Stimulated activated naive CD4-positive, alpha-beta T cell (primary cell): ENCODE measurements at regions not wholly inside any gene's neighbourhood (a gene's known extent, or its start where the extent isn't known, plus 50 kb on each side); places are given as distances from the start of the nearest gene placed in this dataset.

ENCODE experiments used
- DNase-seq, 6 experiments: peaks; one replicate each; lab custom pipeline; 2025; lab: John Stamatoyannopoulos, UW

DNA sequence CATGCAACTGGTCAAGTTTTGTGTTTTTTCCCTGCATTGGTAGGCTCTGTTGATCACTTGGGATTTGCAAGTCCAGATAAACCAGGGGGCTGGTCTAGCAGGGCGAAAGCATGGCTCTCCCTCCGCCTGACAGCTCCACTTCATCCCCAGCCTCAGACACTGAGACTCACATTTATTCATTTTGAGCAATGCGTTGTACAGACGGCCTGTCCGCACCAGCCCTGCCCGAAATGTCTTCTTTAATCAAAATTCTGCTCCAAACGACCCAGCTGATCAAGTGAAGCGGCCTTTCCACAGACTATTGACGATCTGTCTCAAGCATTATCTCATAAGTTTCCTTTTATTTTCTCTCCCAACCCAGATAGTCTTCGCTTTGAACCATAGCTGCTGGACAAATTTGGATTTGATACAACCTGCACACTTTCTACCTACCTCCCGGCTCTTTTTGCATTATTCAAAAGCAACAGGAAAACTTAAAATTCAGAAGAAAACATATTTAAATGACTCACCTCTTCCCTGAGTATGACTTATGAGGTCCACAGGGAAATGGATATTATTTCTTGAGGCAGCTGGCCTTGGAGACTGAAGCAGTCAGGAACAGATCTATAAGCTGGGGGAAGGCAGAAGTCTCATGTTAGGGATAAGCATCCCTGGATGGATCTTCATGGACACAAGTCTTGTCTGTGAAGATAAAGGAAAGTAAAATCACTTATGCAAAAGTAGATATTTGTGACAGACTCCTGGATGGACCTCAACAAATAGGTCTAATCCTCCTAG is 498.9 kb upstream of the MGMT start:
- no peak for DNase-seq

DNA sequence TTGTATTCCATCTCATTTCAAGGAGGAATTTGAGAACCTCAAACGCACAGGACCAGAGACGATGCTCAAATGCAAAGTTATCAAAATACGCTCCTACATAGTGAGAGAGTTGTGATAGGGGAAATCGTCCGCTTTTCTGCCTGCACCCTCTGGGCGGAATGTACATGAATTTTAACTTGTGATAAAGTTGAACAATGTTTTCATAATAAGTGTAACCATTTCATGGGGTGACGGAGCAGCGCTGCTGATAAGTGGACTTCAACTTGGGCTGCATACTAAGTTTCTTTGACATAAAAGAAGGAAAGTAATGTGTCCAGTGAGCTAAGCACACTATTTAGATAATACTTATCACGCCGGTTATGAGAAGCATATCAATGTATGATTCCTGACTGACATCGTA is 497.5 kb upstream of the MGMT start:
- DNase-seq = no peak

DNA sequence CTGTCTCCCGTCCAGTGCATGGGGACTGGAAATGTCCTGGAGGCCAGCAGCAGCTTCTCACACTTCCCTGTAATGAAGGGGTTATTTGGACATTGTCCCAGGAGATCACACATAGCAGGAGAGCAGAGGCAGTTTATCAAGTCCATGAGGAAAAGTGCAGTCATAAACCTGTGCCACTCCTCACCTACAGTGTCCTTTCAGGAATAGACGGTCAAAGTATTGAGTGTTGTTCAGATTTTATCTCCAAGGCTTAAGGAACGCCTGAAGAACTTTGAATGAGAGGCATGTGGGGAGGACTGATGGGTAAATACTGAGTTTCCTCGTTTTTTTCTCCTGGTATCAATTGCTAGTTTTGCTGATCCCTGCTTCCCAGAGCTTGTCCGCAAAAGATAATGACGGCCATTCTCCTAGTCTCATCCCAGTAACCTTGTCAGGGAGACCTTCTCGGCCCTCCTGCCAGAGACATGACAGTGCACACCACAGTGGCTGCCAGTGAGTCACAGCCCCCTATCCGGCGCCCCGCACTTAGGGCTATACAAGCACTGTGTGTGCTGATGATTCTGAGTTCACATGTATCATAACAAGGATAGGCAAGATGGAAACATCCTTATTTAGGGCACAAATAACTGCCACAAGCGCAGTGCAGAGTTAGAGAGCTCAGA is 495.5 kb upstream of the MGMT start:
- DNase-seq = no peak

DNA sequence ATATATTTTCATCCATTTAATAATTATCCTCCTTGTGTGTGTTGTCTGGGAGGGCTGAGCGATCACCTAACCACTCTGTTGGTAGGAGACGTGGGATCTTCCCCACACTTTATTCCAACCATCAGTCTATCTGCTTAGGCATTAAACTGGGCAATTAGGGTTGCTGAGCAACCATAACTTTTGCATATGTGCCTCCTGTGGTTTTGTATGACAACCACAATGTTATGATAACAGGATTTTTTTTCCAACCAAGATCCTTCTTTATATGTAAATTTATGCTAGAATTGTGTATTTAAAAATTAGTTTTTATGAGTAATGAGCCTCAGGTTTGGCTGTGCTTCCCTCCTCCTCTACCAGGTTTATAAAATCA is 495.0 kb upstream of the MGMT start:
- no peak for DNase-seq

DNA sequence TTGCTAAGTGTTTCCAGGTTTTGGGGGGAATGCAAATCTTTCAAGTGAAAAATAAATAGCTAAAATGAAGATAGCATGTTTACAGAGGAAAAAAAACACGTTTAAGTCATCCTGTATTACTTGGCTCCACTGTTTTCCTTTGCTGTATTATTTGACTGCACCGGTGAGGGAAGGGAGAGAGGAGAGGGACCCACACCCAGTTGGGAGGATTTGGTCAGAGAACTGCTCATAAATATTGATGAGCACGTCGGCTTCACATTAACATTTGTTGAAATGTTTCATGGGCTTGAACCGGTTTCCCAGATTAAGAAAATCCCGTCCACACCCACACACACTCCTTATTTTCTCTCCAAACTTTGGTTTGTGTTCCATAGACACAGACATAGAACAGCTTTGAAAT is 493.8 kb upstream of the MGMT start:
- DNase-seq = no peak

DNA sequence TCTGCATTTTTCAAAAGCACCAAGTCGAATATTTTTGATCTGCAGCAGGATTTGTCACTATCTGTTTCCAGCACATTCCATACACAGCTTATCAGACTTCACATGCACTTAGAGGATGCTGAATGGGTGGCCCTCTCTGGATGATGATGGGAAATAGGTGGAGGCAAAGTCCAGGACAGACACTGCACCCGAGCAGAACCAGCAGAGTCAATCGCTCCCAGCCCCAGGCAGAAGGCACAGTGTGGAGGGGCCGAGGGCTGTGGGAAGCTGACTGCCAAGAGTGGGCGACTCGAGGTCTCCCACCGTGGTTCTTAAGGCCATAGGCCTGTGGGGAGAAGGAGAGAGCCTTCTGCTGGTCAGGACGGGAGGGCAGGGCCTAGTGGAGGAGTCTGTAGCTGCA is 490.2 kb upstream of the MGMT start:
- no peak for DNase-seq

DNA sequence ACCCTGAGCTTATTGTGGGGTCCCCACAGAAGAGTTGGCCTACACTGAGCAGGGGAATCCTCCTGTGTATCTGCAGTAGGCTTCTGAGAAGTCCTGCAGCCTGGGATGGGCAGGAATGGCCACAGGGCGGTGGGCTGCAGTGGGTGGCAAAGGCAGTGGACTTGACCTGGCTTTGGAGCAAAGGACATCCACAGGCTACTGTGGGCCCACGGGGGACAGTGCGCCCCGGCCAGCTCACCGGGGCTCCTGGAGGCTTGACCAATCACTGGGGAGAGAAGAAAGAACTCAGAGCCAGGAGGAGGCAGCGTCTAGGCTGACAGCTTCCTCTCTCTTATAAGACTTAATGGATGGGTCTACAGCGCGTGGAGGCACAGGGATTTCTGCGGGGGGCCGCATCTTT is 488.8 kb upstream of the MGMT start:
- DNase-seq = no peak

DNA sequence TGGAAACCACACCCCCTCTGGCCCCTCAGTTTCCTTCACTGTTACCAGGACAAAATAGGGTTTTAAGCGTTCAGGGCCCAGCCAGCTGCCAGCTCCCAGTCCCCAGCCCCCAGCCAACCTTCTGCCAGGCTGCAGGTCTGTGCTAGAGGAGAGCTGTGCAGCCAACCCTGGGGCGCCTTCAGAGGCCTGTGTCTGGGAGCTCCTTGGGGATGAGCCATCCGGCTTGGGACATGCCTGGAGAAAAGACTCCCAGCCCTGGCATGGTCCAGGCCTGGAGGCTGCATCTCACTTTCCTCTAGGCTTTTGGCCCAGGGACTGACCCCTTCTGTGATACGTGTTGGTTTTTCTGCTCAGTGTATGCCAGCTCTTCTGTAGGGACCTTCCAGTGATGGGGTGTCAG is 487.6 kb upstream of the MGMT start:
- DNase-seq = no peak

DNA sequence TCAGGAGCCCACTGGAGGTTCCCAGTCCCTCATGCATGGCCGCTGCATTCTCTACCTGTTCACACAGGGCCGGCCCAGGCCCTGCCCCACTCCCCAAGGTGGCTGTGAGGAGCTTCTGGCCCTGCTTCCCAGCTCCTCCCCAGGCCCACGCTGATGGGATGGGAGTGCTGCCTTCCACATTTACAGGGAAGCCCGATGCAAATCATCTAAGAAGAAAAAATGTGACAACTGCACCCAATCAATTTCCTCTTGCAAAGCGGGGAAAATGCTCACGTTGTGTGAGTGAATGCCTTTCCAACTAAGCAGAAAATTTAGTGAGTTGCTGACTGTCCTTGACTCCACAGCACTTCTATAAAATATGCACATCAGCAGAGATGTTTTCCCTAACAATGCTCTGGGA is 485.8 kb upstream of the MGMT start:
- no peak for DNase-seq

DNA sequence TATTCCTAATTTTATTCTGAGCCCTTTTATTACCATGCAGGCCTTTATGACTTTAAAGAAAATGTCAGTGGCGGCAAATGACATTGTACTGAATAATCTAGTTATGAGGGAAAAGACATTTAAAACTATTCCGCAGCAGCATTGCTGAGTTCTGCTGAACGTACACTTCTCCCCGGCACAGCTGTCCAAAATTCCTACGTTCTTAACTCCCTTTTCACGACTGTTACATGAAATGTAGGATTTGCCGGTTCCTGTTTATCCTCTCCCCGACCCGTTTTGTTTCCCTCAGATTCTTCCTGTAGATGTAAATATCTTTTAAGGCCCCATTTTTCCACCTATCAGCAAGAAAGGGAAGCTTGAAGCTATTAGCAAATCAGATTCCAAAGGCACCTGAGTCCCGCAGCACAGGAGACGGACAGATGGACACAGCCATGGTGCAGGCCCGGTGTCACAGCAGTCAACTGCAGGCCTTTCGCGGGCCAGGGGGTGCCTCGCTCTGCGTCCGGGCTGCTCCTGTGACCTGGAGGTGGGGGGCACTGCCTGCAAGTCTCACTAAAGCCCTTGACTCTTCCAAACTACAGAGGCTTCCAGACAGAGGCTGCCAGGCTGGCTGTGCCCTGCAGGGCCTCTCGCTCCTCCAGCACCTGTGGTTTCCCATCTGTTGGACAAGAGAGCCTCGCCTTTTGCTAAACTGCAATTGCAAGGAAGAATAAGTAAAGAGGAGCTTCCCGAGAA is 485.0 kb upstream of the MGMT start:
- DNase-seq = no peak

DNA sequence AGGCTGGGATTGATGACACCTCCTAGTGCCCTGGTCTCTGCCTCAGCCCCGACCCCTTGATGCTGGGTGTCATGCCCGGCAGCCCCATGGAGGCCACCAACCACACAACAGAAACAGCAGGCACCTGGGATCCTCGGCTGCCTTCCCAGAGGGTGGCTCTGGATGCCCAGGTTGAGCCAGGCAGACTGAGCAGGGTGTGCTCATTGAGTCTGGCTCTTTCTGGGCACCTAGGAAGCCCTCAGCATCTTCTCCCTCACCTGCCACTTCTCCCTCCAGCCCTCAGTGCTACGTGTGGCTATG is 484.5 kb upstream of the MGMT start:
- DNase-seq = no peak

DNA sequence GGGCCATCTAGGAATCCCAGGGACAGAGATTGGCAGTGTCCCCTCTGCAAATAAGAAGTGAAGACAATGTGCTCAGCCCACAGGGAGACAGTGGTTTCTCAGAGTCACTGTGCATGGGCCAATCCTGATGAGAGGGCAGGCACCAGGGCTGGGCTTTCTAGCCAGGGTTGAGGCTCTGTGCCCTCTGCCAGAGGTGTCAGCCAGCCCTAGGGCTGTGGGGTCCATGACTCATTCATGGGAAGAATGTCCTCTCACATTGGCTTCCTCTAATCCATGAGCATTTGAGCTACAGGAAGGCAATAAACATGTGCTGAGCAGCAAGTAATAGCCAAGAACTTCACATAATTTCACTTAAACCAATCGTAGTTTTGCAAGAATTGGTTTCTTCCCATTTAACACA is 482.0 kb upstream of the MGMT start:
- no peak for DNase-seq

DNA sequence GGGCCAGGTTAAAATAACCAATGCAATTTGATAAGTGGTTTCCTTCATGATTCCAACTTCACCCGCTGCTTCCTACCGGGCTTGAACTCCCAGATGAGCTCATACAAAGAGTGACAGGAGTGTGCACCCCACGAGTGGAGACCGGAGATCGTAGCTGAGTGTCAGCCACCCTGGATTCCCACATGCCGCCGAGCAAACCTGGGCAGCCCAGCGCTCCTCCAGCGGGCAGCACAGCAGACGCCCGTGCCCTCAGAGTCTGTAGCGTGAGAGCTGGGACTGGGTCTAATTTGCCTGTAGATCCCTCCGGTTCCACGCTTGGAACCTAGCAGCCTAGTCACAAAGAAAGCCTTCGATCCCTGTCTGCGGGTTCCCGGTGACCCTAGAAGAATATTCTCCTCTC is 476.1 kb upstream of the MGMT start:
- DNase-seq = no peak

DNA sequence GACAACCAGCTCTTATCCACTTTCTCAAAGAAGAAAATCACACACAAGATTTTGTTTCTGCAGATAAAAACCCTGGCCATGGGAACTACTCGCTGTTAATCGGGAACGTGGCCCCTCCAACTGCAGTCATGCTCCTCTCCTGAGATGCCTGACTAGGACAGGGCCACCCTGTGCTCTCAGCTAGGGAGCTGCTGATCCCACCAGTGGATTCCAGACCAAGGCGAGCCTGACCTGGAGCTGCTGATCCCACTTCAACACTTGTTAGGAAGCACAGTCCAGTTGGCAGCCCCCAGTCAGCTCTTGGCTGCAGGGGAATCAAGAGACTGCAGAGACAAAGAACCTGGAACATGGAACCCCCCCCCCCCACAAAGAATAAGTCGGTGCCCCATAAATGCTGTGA is 474.3 kb upstream of the MGMT start:
- no peak for DNase-seq

DNA sequence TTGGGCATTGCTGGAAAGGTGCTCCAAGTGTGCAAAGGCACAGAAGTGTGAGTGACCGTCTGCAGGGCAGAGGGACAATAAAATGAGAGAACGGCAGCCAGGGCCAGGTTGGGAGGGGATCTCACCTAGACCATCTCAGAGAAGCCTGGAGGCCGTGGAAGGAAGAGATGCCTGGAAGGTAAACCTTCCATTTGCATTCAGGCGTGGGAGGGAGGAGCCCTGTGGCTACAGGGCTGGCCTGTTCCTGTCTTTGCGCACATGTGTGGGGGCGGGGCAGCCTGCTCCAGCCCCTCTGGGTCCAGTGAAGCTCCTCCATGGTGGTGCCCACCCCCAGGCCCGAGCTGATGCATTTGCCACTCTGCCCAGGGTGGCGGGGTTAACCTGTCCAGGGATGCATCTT is 473.6 kb upstream of the MGMT start:
- DNase-seq = no peak

DNA sequence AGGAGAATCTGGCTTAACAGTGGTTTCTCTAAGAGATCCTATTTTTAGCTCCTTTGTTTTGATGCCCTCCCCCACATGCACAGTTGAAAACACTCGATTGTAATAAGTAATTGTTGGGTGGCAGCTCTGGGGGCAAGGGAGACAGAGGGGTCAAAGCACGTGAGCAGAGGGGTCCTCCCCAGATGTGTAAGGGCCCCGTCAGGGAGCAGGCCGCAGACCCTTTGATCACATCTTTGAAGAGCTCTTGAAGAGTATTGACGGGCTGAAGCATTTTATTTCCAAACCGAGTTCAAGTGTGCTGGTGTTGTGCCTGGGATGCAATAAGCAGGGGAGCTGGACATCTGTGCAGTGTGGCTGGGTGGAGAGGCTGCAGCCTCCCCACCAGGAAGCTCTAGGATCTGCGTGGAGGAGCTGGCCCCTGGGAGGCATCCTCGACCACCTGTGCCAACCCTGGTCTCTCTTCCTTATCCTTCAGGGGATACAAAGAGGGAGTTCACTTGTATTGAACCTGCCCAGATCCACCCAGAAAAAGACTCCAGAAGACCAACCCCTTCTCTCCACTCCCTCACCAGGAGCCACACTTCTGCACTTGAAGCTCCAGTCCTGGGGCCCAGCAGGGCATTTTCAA is 473.0 kb upstream of the MGMT start:
- DNase-seq = no peak

DNA sequence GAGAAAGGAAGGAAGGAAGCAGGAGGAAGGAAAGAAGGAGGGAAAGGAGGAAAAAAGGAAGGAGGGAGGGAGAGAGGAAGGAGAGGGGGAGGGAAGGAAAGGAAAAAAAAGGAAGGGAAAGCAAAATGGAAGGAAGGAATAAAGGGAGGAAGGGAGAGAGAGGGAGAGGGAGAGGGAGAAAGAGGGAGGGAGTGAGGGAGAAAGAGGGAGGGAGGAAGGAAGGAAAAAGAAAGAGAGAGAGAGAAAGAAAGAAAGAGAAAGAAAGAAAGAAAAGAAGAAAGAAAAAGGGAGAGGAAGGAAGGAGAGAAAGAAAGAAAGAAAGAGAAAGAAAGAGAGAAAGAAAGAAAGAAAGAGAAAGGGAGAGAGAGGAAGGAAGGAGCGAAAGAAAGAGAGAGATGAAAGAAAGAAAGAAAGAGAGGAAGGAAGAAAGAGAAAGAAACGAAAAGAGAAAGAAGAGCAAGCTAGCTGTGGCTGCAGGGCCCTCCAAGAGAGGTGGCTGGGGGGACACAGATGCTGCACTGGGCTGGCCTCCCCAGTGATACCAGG is 472.4 kb upstream of the MGMT start:
- DNase-seq = no peak

DNA sequence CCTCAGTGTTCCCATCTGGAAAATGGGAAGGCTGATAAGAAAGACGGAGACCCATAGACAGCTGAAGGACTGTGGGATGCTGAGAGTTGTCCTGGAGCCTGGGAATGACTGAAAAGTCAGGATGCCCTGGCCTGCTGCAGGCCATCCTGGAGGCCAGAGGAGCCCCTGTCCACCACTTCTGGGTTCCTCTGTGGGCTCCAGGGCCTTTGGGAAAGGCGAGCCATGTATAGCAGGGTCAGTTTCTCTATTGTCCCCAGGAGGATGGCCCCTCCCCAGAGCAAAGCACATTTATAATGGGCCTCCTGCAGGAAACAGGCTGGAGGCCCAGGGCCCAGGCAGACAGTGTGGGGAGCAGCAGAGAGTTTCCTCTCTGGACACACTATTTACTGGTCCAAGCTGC is 471.4 kb upstream of the MGMT start:
- DNase-seq = no peak

DNA sequence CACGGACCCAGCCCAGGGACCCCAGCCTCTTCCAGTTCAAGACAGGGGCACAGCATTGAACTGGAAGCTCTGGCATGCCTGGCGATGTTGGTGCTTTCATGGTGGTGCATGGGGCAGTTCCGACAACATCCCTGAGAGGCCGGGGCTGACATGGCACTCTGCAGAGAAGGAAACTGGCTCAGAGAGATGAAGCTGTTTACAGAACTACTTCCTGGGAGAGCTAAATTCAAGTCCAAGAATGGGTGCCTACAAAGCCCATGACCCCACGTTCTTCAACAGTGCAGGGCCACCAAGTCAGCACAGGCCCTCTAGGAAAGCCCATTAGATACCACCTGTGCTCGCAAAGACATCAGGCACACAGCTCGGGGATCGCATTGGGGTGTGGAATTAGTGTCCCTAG is 470.9 kb upstream of the MGMT start:
- DNase-seq = no peak

DNA sequence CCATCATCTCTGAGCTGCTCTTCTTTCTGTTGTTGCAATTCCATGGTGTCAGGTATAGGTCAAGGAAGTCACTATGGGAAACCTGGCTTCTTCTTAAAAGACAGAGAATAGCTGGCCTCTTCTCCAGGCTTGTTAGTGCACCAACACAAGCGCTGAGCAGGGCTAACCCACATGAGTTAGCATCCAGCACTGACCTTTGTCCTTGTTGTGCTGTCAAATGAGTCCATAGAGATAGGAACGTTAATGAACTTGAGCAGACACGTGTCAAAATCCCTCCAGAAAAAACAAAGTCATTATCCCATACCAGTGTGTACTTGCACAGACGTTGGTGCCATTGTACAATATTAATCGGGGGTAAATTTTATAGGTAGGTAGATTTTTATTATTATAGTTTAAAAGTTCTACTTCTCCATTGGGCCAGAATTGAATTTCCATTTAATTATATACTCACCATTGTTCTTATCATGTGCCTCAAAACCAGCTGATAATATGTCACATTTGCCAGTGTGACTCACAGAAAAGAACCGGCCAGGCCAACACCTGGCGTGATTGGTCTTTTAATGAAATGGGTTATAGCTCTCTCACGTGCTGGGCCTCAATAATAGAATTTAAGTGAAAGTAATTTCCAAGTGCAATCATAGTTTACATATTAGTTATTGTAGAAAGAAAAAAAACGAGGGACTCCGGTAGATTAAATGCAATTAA is 468.8 kb upstream of the MGMT start:
- no peak for DNase-seq

DNA sequence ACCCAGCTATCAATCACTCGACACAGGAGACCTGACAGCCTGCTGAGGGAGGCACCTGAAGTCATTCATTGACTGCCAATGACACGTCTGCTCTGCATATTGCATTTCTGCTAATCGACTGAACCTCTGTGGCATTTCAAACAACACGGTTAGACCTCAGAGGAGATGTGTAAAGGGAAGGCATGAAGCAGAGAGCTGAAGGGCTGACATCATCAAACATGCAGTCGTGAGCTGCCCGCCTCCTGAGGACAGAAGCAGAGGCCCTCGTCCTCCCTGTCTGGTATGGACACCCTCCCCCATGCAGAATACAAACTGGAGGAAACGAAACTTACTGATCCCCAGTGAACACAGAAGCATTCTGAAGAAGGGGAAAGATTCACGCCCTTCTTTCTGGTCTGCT is 462.6 kb upstream of the MGMT start:
- DNase-seq = no peak

DNA sequence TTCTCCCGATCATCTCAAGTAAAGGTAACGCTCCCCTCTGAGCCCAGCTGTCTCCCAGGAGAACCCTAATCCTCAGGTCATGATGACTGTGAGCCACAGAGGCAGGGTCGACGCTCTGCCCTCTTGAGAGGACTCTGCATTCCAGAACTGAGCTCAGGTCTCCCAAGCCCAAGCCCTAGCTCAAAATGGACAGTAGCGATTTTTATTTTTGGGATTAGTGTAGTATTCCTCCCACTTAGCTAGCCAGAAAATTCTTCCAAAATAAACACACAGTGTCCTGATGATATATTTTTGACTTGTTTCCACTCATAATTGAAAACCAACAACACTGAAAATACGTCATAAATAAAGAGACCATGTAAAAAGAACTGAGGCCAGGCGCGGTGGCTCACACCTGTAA is 462.0 kb upstream of the MGMT start:
- DNase-seq = no peak
